Transverse colon (tissue), 4 donors: ENCODE measurements at regions not wholly inside any gene's neighbourhood (a gene's known extent, or its start where the extent isn't known, plus 50 kb on each side); places are given as distances from the start of the nearest gene placed in this dataset.

Experiments
- POLR2AphosphoS5 ChIP-seq, 3 donors: sonication (generic); formaldehyde crosslinking; IDR thresholded peaks; one replicate each; pipeline ENCODE4 v1.6.1; 2016; ENCODE audit warnings: antibody characterized with exemption in 3 of 3
- TF ChIP-seq, protein P1 (sequence below), 5 experiments: fragments of 200-600 bp in 3 of 5; fragments of 450-650 bp in 2 of 5; sonication (generic) in 3 of 5; IDR thresholded peaks; 1 replicate in 2 of 5; 2 replicates in 3 of 5; pipeline ENCODE4 v1.5.1; 2016 to 2017; ENCODE audit warnings: antibody characterized with exemption in 5 of 5, inconsistent platforms in 3 of 5, mild to moderate bottlenecking in 2 of 5, moderate library complexity in 1 of 5

GRCh38 chr15:96064351-96064756 lies 266.1 kb upstream of the NR2F2 start:
- TF ChIP-seq, protein P1, sequence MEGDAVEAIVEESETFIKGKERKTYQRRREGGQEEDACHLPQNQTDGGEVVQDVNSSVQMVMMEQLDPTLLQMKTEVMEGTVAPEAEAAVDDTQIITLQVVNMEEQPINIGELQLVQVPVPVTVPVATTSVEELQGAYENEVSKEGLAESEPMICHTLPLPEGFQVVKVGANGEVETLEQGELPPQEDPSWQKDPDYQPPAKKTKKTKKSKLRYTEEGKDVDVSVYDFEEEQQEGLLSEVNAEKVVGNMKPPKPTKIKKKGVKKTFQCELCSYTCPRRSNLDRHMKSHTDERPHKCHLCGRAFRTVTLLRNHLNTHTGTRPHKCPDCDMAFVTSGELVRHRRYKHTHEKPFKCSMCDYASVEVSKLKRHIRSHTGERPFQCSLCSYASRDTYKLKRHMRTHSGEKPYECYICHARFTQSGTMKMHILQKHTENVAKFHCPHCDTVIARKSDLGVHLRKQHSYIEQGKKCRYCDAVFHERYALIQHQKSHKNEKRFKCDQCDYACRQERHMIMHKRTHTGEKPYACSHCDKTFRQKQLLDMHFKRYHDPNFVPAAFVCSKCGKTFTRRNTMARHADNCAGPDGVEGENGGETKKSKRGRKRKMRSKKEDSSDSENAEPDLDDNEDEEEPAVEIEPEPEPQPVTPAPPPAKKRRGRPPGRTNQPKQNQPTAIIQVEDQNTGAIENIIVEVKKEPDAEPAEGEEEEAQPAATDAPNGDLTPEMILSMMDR (IDR thresholded peaks at IDR 0.05) = no peak
- no peak for TF ChIP-seq POLR2AphosphoS5 (IDR thresholded peaks at IDR 0.05)
